K562 (cell line): ENCODE measurements at regions not wholly inside any gene's neighbourhood (a gene's known extent, or its start where the extent isn't known, plus 50 kb on each side); places are given as distances from the start of the nearest gene placed in this dataset.

Experiments used
- ATAC-seq: fragments of 200-7000 bp; cut with Tn5 transposase; 3 replicates; pipeline ENCODE4 v1.9.1; 2020; ENCODE audit warnings: moderate library complexity
- BruUV-seq: library from RNA; stranded (reverse); fragments of 400-500 nt; replicated peaks from 2 replicates; lab custom pipeline; 2021; lab: Mats Ljungman, UMichigan
- CTCF ChIA-PET: fragments of 300-600 bp; formaldehyde crosslinking; extraction: SDS; loops from one replicate; lab custom pipeline; 2021; ENCODE audit warnings: low intra/inter-chr PET ratio; lab: Yijun Ruan, JAX
- POLR2A ChIA-PET: fragments of 300-600, 350-650 bp; sonication (Branson Sonifier 250); formaldehyde crosslinking; extraction: SDS; loops from one replicate; lab custom pipeline; 2021; ENCODE audit warnings: antibody characterized with exemption, inconsistent platforms; lab: Yijun Ruan, JAX
- DNase-seq, 4 experiments: peaks; one replicate each; pipeline versions ENCODE4 v3.0.0 to v3.0.0-alpha.2; 2011 to 2018; ENCODE audit warnings: low spot score in 3 of 4, mixed read lengths in 3 of 4; ENCODE audit errors: extremely low read depth in 1 of 4
- FAIRE-seq: peaks from 2 replicates; lab custom pipeline; 2011; peaks lifted over from hg19 to GRCh38; lab: Jason Lieb, UNC
- H2AFZ ChIP-seq: 2 replicates; pipeline ENCODE4 v1.6.0; 2011; ENCODE audit warnings: low read depth, low read length, control low read depth, inconsistent platforms
- H3K27ac ChIP-seq: fragments of 200-600 bp; 3 replicates; pipeline ENCODE4 v1.8.0; 2011; ENCODE audit warnings: low read depth, mild to moderate bottlenecking, control low read depth, inconsistent platforms, low read length, moderate library complexity, mixed read lengths; ENCODE audit errors: extremely low read depth
- H3K27me3 ChIP-seq, 2 experiments: fragments of 300-600 bp in 1 of 2; 2 replicates in 1 of 2; 3 replicates in 1 of 2; pipeline versions ENCODE4 v1.6.0 to v1.8.0; 2011; ENCODE audit warnings: inconsistent platforms in 2 of 2, low read length in 2 of 2, mild to moderate bottlenecking in 1 of 2, mixed read lengths in 1 of 2, moderate library complexity in 1 of 2; ENCODE audit not compliant: control insufficient read depth in 2 of 2, insufficient read depth in 2 of 2
- H3K36me3 ChIP-seq: fragments of 300-600 bp; 3 replicates; pipeline ENCODE4 v1.8.0; 2011; ENCODE audit warnings: mild to moderate bottlenecking, low read length, inconsistent platforms; ENCODE audit not compliant: control insufficient read depth, insufficient read depth
- H3K4me1 ChIP-seq, 2 experiments: fragments of 200-600 bp in 1 of 2; replicated peaks in 1 of 2; 2 replicates in 1 of 2; 3 replicates in 1 of 2; pipeline versions ENCODE4 v1.5.1 to v1.8.0; 2011; ENCODE audit warnings: inconsistent platforms in 2 of 2, low read length in 2 of 2, mild to moderate bottlenecking in 1 of 2, mixed read lengths in 1 of 2, moderate library complexity in 1 of 2; ENCODE audit not compliant: control insufficient read depth in 2 of 2, insufficient read depth in 2 of 2
- H3K4me2 ChIP-seq: 2 replicates; pipeline ENCODE4 v1.6.1; 2011; ENCODE audit warnings: low read length, control low read depth, inconsistent platforms, mixed read lengths; ENCODE audit not compliant: insufficient read depth
- H3K4me3 ChIP-seq: fragments of 200-600 bp; sonication (generic), shearing (Covaris generic); 2 replicates; pipeline ENCODE4 v1.5.1; 2016; ENCODE audit warnings: control low read depth, inconsistent platforms
- H3K79me2 ChIP-seq: fragments of 200-600 bp; 3 replicates; pipeline ENCODE4 v1.8.0; 2011; ENCODE audit warnings: low read length, inconsistent platforms; ENCODE audit not compliant: control insufficient read depth, insufficient read depth
- H3K9ac ChIP-seq, 2 experiments: 2 replicates each; pipeline versions ENCODE4 v1.6.0 to v1.6.1; 2011; ENCODE audit warnings: low read depth in 2 of 2, low read length in 2 of 2, control low read depth in 1 of 2, inconsistent platforms in 1 of 2, mild to moderate bottlenecking in 1 of 2, mixed read lengths in 1 of 2; ENCODE audit not compliant: insufficient read depth in 1 of 2
- H3K9me1 ChIP-seq: one replicate; pipeline ENCODE4 v1.6.0; 2011; ENCODE audit warnings: inconsistent platforms, mild to moderate bottlenecking, low read length, moderate library complexity; ENCODE audit not compliant: control insufficient read depth, insufficient read depth
- H3K9me3 ChIP-seq: replicated peaks from 2 replicates; pipeline ENCODE4 v1.5.1; 2011; ENCODE audit warnings: low read depth, low read length, inconsistent platforms; ENCODE audit not compliant: control insufficient read depth, insufficient read depth
- H4K20me1 ChIP-seq: replicated peaks from 2 replicates; pipeline ENCODE4 v1.6.1; 2011; ENCODE audit warnings: low read length, inconsistent platforms, mixed read lengths; ENCODE audit not compliant: control insufficient read depth, insufficient read depth
- CCNT2 ChIP-seq: IDR thresholded peaks from 2 replicates; pipeline ENCODE4 v1.6.1; 2011; ENCODE audit warnings: borderline replicate concordance, low read depth, mild to moderate bottlenecking, moderate library complexity, mixed read lengths, low read length; ENCODE audit not compliant: insufficient read length; ENCODE audit errors: extremely low read depth
- ETS2 ChIP-seq: IDR thresholded peaks from 2 replicates; pipeline ENCODE4 v1.6.1; 2016; ENCODE audit warnings: borderline replicate concordance, missing genetic modification characterization, mild to moderate bottlenecking, moderate library complexity, missing compliant biosample characterization; ENCODE audit not compliant: poor library complexity, severe bottlenecking
- EWSR1 ChIP-seq: fragments of 450-650 bp; IDR thresholded peaks from 2 replicates; pipeline ENCODE4 v1.6.1; 2018; ENCODE audit warnings: borderline replicate concordance, mild to moderate bottlenecking, low read depth, moderate library complexity; ENCODE audit not compliant: partially characterized antibody
- NELFE ChIP-seq: IDR thresholded peaks from 2 replicates; pipeline ENCODE4 v1.6.1; 2011; ENCODE audit warnings: mild to moderate bottlenecking; ENCODE audit not compliant: insufficient read depth, insufficient read length
- NFYB ChIP-seq: IDR thresholded peaks from 2 replicates; pipeline ENCODE4 v1.6.1; 2011; ENCODE audit warnings: mild to moderate bottlenecking, moderate library complexity; ENCODE audit not compliant: insufficient read length; ENCODE audit errors: extremely low read depth
- POLR3A ChIP-seq: IDR thresholded peaks from 2 replicates; pipeline ENCODE4 v1.6.1; 2011; ENCODE audit warnings: borderline replicate concordance, mild to moderate bottlenecking, moderate library complexity; ENCODE audit not compliant: insufficient read length, insufficient read depth; ENCODE audit errors: extremely low read depth
- PYGO2 ChIP-seq: fragments of 450-650 bp; IDR thresholded peaks from 2 replicates; pipeline ENCODE4 v1.6.1; 2016; ENCODE audit warnings: mild to moderate bottlenecking, missing genetic modification characterization, moderate library complexity, missing compliant biosample characterization
- RBM39 ChIP-seq: fragments of 200-400 bp; formaldehyde crosslinking; optimal IDR thresholded peaks from 2 replicates; pipeline ENCODE3; 2018; ENCODE audit warnings: low read depth, low read length
- RFX7 ChIP-seq: fragments of 250-450 bp; sonication (Bioruptor Pico); IDR thresholded peaks from 2 replicates; pipeline ENCODE4 v1.5.1; 2021; ENCODE audit warnings: mild to moderate bottlenecking
- TFAM ChIP-seq: fragments of 250-450 bp; sonication (Bioruptor Pico); conservative IDR thresholded peaks from 2 replicates; pipeline ENCODE4 v1.5.0; 2021; ENCODE audit warnings: mild to moderate bottlenecking, moderate library complexity
- ZNF146 ChIP-seq: IDR thresholded peaks from one replicate; pipeline ENCODE4 v1.6.1; 2018; ENCODE audit warnings: missing compliant biosample characterization; ENCODE audit not compliant: unreplicated experiment
- ZNF695 ChIP-seq: fragments of 450-650 bp; formaldehyde crosslinking; IDR thresholded peaks from 2 replicates; pipeline ENCODE4 v1.4.0; 2020; ENCODE audit warnings: mild to moderate bottlenecking, moderate library complexity
- ZNF780A ChIP-seq: fragments of 250-450 bp; sonication (Bioruptor Pico); IDR thresholded peaks from 2 replicates; pipeline ENCODE4 v1.5.0; 2021; ENCODE audit warnings: mild to moderate bottlenecking
- WGBS: fragments of 100-300 bp; shearing (Covaris generic); methylation state at CpG from one replicate; pipeline ENCODE4 v1.1.6; 2016; ENCODE audit warnings: low coverage, mixed read lengths; ENCODE audit not compliant: insufficient coverage; ENCODE audit errors: missing lambda C conversion rate; 5-methylcytosine and 5-hydroxymethylcytosine counted together
- in situ Hi-C: fragments of 300-500 bp; cut with MboI; formaldehyde crosslinking; loops from 4 replicates; pipeline ENCODE4 v1.15.0; 2018; ENCODE audit warnings: inconsistent platforms, mixed read lengths
- intact Hi-C: fragments of 100-400 bp; cut with micrococcal nuclease; formaldehyde crosslinking; loops from 2 replicates; pipeline ENCODE4 v1.14.2; 2022
- TF ChIP-seq, protein P1 (sequence below): fragments of 450-650 bp; IDR thresholded peaks from 2 replicates; pipeline ENCODE4 v1.6.1; 2016; ENCODE audit warnings: antibody characterized with exemption
- TF ChIP-seq, protein P2 (sequence below): sonication (generic); formaldehyde crosslinking; IDR thresholded peaks from 2 replicates; pipeline ENCODE4 v1.8.1; 2023; ENCODE audit warnings: mild to moderate bottlenecking, missing genetic modification reagents

DNA sequence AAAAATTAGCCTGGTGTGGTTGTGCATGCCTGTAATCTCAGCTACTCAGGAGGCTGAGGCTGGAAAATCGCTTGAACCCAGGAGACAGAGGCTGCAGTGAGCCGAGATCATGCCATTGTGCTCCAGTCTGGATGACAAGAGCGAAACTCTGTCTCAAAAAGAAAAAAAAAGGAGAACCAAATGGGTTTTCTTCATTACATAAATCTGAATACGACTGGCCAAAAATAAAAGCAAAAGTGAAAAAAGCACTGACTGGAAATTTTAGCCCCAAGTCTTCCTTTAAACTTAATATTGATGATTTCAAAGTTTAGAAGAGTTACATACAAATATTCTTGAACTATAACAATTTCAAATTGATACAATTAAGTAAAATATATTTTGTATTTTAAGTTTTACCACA lies 249.5 kb upstream of the STARD13 start:
- ChIA-PET POLR2A (no interaction called here), CTCF (no interaction called here)
- Histone ChIP-seq H3K9me1 (no peaks in the 10 kb centered on the region), H3K79me2 (no peaks in the 10 kb centered on the region), H3K27me3 (no peaks in the 10 kb centered on the region), H2AFZ (no peak overlapping the region), H3K9ac (no peak overlapping the region), H3K4me2 (no peak overlapping the region), H3K36me3 (no peaks in the 10 kb centered on the region), H4K20me1 (no peaks in the 10 kb centered on the region), H3K27ac (no peak overlapping the region), H3K4me1 (no peaks in the 10 kb centered on the region), H3K9me3 (no peaks in the 10 kb centered on the region), H3K4me3 (no peak overlapping the region)
- WGBS: 19% methylated on average over 2 of the region's 4 CpGs
- BruUV-seq: no TSS peak
- FAIRE-seq (no peak), ATAC-seq (no peak), DNase-seq (no peak)
- TF ChIP-seq, protein P1, sequence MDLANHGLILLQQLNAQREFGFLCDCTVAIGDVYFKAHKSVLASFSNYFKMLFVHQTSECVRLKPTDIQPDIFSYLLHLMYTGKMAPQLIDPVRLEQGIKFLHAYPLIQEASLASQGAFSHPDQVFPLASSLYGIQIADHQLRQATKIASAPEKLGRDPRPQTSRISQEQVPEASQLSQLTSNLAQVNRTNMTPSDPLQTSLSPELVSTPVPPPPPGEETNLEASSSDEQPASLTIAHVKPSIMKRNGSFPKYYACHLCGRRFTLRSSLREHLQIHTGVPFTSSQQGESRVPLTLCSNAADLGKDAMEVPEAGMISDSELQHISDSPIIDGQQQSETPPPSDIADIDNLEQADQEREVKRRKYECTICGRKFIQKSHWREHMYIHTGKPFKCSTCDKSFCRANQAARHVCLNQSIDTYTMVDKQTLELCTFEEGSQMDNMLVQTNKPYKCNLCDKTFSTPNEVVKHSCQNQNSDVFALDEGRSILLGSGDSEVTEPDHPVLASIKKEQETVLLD: no peak
- TF ChIP-seq RFX7 (CRISPR knock-in tag) (no peak), POLR3A (no peak)
- intact Hi-C loops (no loop called here), in situ Hi-C loops (no loop called here)

GRCh38 chr13:33536601-33537000 lies 251.0 kb upstream of the STARD13 start:
- Histone ChIP-seq H3K27me3 (no peaks in the 10 kb centered on the region), H3K9me1 (no peaks in the 10 kb centered on the region), H3K36me3 (no peaks in the 10 kb centered on the region), H3K9ac (no peak overlapping the region), H3K4me3 (no peak overlapping the region), H3K9me3 (no peaks in the 10 kb centered on the region), H3K27ac (no peak overlapping the region), H2AFZ (no peak overlapping the region), H4K20me1 (no peaks in the 10 kb centered on the region), H3K79me2 (no peaks in the 10 kb centered on the region), H3K4me1 (peaks cover 0 to 7% of the 10 kb centered on the region in 2 experiments; a peak in 1 of 5 replicates), H3K4me2 (no peak overlapping the region)
- no peak for ATAC-seq
- in situ Hi-C loops: no loop called here
- POLR2A ChIA-PET: no interaction called here
- WGBS: 17% methylated on average over 2 of the region's 2 CpGs
- no peak for DNase-seq
- FAIRE-seq: no peak
- BruUV-seq: no TSS peak
- intact Hi-C loops: no loop called here
- CTCF ChIA-PET: no interaction called here
- TF ChIP-seq RBM39: no peak
- no peak for TF ChIP-seq CCNT2
- no peak for TF ChIP-seq ZNF780A
- TF ChIP-seq, protein P2, sequence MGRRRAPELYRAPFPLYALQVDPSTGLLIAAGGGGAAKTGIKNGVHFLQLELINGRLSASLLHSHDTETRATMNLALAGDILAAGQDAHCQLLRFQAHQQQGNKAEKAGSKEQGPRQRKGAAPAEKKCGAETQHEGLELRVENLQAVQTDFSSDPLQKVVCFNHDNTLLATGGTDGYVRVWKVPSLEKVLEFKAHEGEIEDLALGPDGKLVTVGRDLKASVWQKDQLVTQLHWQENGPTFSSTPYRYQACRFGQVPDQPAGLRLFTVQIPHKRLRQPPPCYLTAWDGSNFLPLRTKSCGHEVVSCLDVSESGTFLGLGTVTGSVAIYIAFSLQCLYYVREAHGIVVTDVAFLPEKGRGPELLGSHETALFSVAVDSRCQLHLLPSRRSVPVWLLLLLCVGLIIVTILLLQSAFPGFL (CRISPR knock-in tag): no peak
- TF ChIP-seq NELFE: no peak
- TF ChIP-seq ZNF695: no peak
- no peak for TF ChIP-seq ETS2 (tag)
- TF ChIP-seq ZNF146: no peak
- no peak for TF ChIP-seq NFYB
- no peak for TF ChIP-seq EWSR1
- no peak for TF ChIP-seq PYGO2 (tag)
- TF ChIP-seq TFAM (CRISPR knock-in tag): no peak
